AG20443 (cell line): ENCODE measurements at regions not wholly inside any gene's neighbourhood (a gene's known extent, or its start where the extent isn't known, plus 50 kb on each side); places are given as distances from the start of the nearest gene placed in this dataset.
A peak's percentile ranks its signal among the peaks of the same experiment; 100 is the strongest.

ENCODE experiments used
- DNase-seq: peaks from one replicate; pipeline ENCODE4 v3.0.0; 2012; ENCODE audit warnings: low spot score, mixed read lengths

GRCh38 chr3:72158639-72159326, 373.8 kb upstream of the PROK2 start:
- no peak for DNase-seq

GRCh38 chr3:72157748-72158638, 373.0 kb upstream of the PROK2 start:
- DNase-seq: no peak

GRCh38 chr3:72155391-72156064, 370.6 kb upstream of the PROK2 start:
- DNase-seq: peak; percentile 95

DNA sequence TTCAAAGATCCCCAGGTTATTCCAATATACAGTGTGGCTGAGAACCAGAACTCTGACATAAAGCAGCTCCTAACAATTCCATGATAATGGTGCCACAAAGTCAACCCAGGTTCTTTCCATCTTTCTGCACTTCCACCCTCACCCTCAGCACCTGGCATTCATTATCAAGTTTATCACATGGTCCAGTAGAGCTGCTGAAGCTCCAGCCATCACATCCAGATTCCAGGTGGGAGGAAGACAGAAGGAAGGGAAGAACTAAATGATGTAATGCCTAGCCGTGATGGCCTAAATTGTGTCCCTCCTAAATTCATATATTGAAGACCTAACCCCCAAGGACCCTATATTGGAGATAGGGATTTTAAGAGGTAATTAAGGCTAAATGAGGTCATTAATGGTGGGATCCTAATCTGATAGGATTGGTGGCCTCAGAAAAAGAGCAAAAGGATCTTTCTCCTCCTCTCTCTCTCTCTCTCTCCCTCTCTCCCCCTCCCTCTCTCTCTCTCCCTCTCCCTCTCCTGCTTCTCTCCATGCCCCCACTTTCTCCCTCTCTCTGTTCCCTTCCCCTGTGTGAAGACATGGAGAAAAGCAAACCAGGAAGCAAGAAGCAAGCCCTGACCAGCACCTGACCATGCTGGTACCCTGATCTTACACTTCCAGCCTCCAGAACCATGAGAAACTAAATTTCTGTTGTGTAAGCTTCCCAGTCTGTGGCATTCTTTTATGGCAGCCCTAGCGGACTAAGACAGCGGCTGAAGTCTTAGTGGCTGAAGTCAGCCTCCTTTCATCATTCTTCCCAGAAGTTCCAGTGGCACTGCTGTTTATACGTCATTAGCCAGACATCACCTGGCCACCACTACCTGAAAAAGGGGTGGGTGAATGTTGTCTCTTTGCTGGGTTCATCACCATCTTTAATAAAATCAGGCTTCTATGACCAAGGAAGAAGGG, 369.7 kb upstream of the PROK2 start:
- no peak for DNase-seq

DNA sequence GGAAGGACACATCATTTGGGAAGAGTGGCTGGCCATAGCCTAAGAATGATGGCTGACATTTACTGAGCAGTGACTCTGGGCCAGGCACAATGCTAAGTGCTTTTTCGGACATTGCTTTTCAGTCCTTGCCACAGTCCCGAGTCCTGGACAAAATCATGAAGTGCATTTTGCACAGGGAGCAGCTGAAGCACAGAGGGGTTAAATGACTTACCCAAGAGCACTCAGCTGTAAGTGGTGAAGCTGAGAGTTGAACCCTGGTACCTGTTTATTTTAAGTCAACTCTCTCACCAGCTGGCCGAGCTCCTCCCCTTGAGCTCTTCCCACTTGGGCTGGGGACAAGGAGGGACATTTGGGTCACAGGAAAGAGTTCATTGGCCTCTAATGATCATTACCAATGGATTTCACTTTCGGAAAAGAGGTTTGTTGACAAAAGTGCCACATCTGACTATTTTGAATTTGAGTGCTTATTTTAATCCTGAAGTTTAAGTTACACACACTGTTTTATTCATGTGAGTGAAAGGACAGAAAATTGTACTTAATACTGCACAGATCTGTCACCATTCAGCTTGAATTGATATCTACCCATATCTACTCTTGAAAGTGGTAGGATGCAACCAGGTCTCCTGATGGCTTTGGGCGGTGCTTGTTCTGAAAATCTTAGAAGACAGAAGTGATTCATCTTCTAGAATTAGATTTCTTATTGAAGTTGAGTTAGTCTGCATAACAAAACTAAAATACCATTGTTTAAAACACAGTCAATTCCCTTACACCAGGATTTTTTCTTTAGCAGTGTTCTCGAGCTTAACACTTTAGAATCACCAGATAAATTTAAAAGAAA, 368.7 kb upstream of the PROK2 start:
- no peak for DNase-seq

- peak; percentile 63 for DNase-seq
These were observed 367.9 kb upstream of the PROK2 start for GRCh38 chr3:72152551-72153476.

- no peak for DNase-seq
These were observed 366.7 kb upstream of the PROK2 start for GRCh38 chr3:72151465-72152238.

GRCh38 chr3:72150634-72151412, 365.9 kb upstream of the PROK2 start:
- no peak for DNase-seq

DNA sequence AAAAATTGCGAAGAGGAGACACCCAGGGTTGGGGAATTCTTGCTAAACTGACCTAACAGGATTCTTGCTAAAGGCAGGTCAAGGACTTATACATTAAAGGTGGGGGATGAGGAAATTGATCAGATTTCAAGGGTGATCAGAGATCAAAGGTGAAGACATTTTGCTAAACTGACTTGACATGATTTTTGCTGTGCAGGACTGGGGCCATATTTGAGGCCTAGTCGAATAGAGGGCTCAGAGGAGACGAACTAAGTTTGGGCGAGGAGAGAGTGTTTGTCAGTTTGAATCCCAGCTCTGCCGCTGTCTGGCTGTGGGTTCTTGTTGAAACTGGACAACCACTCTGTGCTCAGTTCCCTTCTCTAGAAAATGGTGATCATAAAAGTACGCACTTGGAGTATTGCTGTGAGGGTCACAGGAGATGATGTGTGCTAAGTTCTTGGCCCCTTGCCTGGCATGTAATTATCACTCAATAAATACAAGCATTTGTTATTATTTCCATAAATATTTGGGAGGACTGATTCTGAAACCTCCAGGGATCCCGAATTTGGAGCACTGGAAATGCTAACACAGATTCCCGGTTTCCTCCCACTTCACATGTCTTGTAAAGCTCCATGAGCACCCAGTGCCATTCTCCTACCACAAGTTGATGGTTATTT, 364.8 kb upstream of the PROK2 start:
- DNase-seq: no peak

DNA sequence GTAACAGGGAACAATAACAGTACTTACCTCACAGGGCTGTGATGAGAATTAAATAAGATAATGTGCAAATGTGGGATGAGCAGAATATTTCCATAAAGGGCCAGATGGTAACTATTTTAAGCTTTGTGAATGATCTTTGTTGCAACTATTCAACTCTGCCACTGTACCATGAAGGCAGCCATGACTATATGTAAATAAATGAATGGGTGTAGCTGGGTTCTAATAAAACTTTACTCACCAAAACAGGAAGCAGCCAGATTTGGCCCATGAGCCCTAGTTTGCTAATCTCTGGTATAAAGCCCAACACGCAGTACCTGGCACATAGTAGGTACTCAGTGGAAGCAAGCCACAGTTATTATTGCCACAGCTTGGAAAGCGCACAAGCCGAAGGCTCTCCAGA, 362.7 kb upstream of the PROK2 start:
- DNase-seq: no peak

DNA sequence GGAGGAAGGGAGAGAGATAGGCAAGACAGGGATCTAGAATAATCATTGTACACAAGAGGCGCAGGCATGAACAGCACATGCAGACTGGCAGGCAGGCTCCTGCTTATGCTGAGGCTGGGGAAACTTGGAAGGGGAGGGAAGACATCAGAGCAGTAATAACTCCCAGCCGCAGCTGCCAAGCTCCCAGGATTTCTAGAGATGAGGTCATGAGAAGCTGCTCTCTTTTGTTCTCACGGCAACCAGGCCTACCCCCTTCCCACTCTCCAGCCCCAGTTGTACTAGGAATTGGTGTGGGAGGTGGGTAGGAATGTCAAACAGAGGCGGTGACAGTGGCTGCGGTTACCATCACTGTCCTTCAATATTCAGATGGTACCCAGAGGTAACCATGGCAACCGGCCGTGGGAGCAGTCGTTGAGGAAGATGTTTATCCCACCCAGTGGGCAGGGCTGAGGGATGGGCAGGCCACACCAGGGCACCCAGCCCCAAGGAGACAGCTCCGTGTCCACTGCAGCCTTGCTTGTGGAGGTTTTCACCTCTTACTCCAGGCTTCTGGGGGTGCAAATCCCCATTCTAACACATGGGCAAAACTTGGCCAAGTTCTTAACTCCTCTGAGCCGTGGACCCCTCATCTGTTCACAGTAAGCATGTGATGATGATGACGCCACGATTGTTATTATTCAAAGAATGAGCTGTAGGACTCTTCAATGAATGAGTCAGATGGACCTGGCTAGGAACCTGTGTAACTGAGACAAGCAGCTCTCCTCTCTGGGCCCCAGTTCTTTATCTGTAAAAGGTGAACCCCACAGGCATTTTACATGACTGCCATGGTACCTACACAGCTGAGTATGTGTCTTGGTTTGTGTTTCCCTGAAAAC, 360.8 kb upstream of the PROK2 start:
- peak; percentile 79 for DNase-seq

DNA sequence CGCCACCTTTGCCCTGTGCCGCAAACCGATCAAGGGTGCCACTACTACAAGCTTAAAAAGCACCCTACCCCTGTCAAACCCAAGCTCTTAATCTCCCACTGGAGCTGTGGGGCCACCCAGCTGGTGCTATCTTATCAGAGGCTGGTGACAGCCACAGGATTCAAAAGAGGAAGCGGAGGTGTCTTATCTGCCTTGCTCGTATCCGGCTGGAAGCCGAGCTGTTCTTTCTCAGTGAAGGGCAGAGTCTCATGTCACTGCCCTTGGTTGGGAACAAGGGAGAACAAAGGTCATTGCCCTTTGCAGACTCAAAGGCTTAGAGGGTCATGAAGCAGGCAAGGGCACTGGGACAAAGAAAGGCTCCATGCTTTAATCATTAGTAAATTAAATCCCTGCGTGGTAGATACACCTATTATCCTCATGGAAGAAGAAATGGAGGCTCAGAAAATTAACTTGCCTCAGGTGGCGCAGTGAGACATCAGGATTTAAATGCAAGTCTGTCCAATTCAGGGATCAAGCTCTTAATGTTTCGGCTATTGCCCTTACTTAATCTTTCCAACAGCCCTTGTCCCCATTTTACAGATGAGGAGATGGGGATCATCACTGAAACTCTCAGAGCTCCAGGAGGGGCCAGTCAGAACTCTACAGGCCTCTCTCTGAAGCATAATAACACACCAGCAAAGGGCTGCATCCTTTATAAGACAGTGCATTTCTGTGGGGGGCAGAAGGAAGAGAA, 360.0 kb upstream of the PROK2 start:
- DNase-seq: no peak

DNA sequence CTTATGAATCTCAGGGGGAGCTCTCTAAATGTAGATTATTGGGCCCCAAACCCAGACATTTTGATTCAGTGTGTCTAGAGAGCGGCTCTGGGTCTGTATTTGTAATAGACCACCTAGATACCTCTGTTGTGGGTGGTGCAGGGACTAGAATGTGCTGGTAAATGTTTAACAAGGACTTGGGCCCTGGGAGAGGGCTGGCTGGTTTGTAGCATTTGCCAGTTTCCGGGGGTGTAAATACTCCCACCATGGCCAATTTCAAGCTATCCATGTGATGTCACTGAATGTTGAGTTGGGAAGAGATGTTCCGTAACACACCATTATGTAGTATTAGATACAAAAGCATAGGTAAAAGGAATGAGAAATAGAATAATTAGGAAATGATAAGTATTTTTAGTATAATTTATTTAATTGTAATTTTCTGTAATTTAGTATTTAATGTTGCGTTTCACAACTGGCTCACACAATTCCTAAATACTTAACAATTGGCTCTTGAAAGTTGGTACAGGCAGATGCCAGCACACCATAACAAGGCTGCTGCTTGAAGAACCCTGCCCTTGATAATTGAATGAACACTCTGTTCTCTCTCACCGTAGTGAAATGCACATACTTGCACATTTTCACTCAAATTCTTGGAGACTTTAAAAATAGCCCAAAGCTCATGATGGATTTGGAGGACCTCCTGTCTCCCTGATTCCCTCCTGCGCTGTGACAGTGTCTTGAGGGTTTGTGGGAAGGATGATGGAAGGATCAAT, 359.2 kb upstream of the PROK2 start:
- DNase-seq: no peak

- peak; percentile 50 for DNase-seq
These were observed 358.4 kb upstream of the PROK2 start for GRCh38 chr3:72143322-72143721.

DNA sequence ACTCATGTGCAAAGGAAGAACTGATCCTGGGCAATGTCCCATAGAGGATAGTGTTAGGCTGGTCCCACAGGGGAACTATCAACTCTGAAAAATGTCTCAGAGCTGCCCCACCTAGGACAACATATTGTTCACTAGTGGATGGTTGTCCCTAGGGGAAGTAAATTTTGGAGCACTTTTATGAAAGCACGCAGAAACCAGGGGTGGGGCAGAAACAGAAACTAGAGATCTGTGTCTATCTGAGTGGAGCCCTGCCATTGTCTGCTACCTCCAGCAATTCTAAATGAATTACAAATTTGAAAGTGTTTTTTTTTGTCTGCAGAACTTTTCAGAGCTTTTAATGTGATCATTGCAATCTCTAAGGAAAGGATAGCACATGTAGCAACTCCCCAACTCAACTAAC, 357.1 kb upstream of the PROK2 start:
- DNase-seq: no peak
